ENCODE measurements at regions not wholly inside any gene's neighbourhood (a gene's known extent, or its start where the extent isn't known, plus 50 kb on each side); places are given as distances from the start of the nearest gene placed in this dataset.
"Not testable (repeated sequence)": the region's sequence is repeated elsewhere in the genome, so short reads cannot be mapped to it uniquely, and the experiment has no call there.

GRCh38 chr14:98217530-98217929, 1054.5 kb downstream of the BCL11B start:
- TF ChIP-seq POLR2A (IDR thresholded peaks at IDR 0.05; ENCODE audit: extremely low read depth, insufficient read length) (no peak), MYC (IDR thresholded peaks at IDR 0.05; ENCODE audit: low read depth, low read length) (no peak)
- TF ChIP-seq, protein P1, sequence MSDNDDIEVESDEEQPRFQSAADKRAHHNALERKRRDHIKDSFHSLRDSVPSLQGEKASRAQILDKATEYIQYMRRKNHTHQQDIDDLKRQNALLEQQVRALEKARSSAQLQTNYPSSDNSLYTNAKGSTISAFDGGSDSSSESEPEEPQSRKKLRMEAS (IDR thresholded peaks at IDR 0.05; ENCODE audit: low read depth, low read length) = no peak
- TF ChIP-seq, protein P2, sequence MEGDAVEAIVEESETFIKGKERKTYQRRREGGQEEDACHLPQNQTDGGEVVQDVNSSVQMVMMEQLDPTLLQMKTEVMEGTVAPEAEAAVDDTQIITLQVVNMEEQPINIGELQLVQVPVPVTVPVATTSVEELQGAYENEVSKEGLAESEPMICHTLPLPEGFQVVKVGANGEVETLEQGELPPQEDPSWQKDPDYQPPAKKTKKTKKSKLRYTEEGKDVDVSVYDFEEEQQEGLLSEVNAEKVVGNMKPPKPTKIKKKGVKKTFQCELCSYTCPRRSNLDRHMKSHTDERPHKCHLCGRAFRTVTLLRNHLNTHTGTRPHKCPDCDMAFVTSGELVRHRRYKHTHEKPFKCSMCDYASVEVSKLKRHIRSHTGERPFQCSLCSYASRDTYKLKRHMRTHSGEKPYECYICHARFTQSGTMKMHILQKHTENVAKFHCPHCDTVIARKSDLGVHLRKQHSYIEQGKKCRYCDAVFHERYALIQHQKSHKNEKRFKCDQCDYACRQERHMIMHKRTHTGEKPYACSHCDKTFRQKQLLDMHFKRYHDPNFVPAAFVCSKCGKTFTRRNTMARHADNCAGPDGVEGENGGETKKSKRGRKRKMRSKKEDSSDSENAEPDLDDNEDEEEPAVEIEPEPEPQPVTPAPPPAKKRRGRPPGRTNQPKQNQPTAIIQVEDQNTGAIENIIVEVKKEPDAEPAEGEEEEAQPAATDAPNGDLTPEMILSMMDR (IDR thresholded peaks at IDR 0.05; ENCODE audit: low read depth, low read length) = no peak

DNA sequence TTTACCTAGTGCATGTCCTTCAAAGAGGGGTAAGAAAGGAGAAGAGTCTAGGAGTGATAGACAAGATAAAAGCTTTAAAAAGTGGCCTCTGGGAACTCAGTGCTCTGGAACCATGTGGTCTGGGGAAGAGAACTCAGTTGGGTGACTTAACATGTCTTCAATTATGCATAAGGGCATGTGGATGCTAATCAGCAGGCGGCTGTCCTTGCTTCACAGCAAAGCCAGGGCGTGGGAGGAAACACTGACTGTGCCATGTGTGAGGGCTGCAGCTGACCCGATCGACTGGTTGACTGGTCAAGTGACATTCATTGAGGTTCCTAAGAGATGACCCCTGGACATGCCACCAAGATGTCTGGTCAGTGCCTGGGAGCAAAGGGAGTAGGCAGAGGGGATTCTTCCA, 1053.8 kb downstream of the BCL11B start:
- no peak for TF ChIP-seq MYC (IDR thresholded peaks at IDR 0.05; ENCODE audit: low read depth, low read length)
- TF ChIP-seq, protein P2 (IDR thresholded peaks at IDR 0.05; ENCODE audit: low read depth, low read length) = no peak
- TF ChIP-seq, protein P1 (IDR thresholded peaks at IDR 0.05; ENCODE audit: low read depth, low read length) = no peak
- no peak for TF ChIP-seq POLR2A (IDR thresholded peaks at IDR 0.05; ENCODE audit: extremely low read depth, insufficient read length)
- H3K4me3 ChIP-seq (ENCODE audit: low read depth, low read length) = no peak overlapping the region
- no peak for DNase-seq (ENCODE audit: low read depth)

More at GRCh38 chr14:98217530-98217929, 1054.5 kb downstream of the BCL11B start:
- no peak for DNase-seq (ENCODE audit: low read depth)
- H3K4me3 ChIP-seq (ENCODE audit: low read depth, low read length) = no peak overlapping the region

GRCh38 chr14:98219638-98220037, 1052.4 kb downstream of the BCL11B start:
- DNase-seq (ENCODE audit: low read depth) = no peak
- TF ChIP-seq POLR2A (IDR thresholded peaks at IDR 0.05; ENCODE audit: extremely low read depth, insufficient read length) = no peak
- TF ChIP-seq, protein P2 (IDR thresholded peaks at IDR 0.05; ENCODE audit: low read depth, low read length) = no peak
- no peak for TF ChIP-seq MYC (IDR thresholded peaks at IDR 0.05; ENCODE audit: low read depth, low read length)
- TF ChIP-seq, protein P1 (IDR thresholded peaks at IDR 0.05; ENCODE audit: low read depth, low read length) = no peak
- no peak overlapping the region for H3K4me3 ChIP-seq (ENCODE audit: low read depth, low read length)

GRCh38 chr14:98223106-98223505, 1048.9 kb downstream of the BCL11B start:
- DNase-seq (ENCODE audit: low read depth) = no peak
- TF ChIP-seq, protein P2 (IDR thresholded peaks at IDR 0.05; ENCODE audit: low read depth, low read length) = no peak
- TF ChIP-seq, protein P1 (IDR thresholded peaks at IDR 0.05; ENCODE audit: low read depth, low read length) = no peak
- TF ChIP-seq POLR2A (IDR thresholded peaks at IDR 0.05; ENCODE audit: extremely low read depth, insufficient read length) (no peak), MYC (IDR thresholded peaks at IDR 0.05; ENCODE audit: low read depth, low read length) (no peak)
- no peak overlapping the region for H3K4me3 ChIP-seq (ENCODE audit: low read depth, low read length)

DNA sequence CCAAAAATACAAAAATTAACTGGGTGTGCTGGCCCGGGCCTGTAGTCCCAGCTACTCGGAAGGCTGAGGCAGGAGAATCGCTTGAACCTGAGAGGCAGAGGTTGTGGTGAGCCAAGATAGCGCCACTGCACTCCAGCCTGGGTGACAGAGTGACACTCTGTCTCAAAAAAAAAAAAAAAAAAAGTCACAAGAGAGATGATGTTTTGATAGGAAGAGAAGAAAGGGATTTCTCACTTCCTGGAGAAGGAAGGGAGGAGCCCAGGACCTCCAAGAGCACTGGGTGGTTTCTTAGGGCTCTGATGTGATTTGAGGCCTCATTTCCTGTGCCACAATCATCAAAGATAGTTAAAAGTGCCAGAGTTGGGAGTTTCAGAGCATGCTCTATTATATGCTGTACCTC, 1048.3 kb downstream of the BCL11B start:
- H3K4me3 ChIP-seq (ENCODE audit: low read depth, low read length); DNase-seq (ENCODE audit: low read depth): not testable (repeated sequence)

GRCh38 chr14:98226411-98226810, 1045.6 kb downstream of the BCL11B start:
- no peak overlapping the region for H3K4me3 ChIP-seq (ENCODE audit: low read depth, low read length)
- no peak for DNase-seq (ENCODE audit: low read depth)
- TF ChIP-seq, protein P2 (IDR thresholded peaks at IDR 0.05; ENCODE audit: low read depth, low read length) = no peak
- TF ChIP-seq, protein P1 (IDR thresholded peaks at IDR 0.05; ENCODE audit: low read depth, low read length) = no peak
- no peak for TF ChIP-seq MYC (IDR thresholded peaks at IDR 0.05; ENCODE audit: low read depth, low read length)
- no peak for TF ChIP-seq POLR2A (IDR thresholded peaks at IDR 0.05; ENCODE audit: extremely low read depth, insufficient read length)

All from NB4 (cell line).